Activated T-cell treated with anti-CD3 and anti-CD28 coated beads, Interleukin-2, amount 50 U/mL, for 4 hours (primary cell): ENCODE measurements at regions not wholly inside any gene's neighbourhood (a gene's known extent, or its start where the extent isn't known, plus 50 kb on each side); places are given as distances from the start of the nearest gene placed in this dataset.

Experiments
- ATAC-seq, 2 donors: fragments of 200-7000 bp; cut with Tn5 transposase; one replicate each; pipeline ENCODE4 v1.10.0; 2021
- DNase-seq: peaks from one replicate; pipeline ENCODE4 v3.0.0-alpha.2; 2020
- H3K27me3 Mint-ChIP-seq: one replicate; pipeline ENCODE4 v1.8.0; 2021; ENCODE audit warnings: low read depth, mixed read lengths
- H3K36me3 Mint-ChIP-seq: one replicate; pipeline ENCODE4 v1.8.0; 2022; ENCODE audit warnings: mixed read lengths; ENCODE audit not compliant: insufficient read depth
- H3K4me1 Mint-ChIP-seq: one replicate; pipeline ENCODE4 v1.8.0; 2021; ENCODE audit warnings: low read depth, mixed read lengths
- H3K4me3 Mint-ChIP-seq: one replicate; pipeline ENCODE4 v1.8.0; 2021; ENCODE audit warnings: mild to moderate bottlenecking, moderate library complexity, mixed read lengths
- H3K9me3 Mint-ChIP-seq: one replicate; pipeline ENCODE4 v1.8.0; 2021; ENCODE audit warnings: mixed read lengths

- no peaks in the 10 kb centered on the region for H3K36me3 Mint-ChIP-seq
- no peaks in the 10 kb centered on the region for H3K27me3 Mint-ChIP-seq
- H3K9me3 Mint-ChIP-seq = no peaks in the 10 kb centered on the region
- H3K4me1 Mint-ChIP-seq = no peaks in the 10 kb centered on the region
- H3K4me3 Mint-ChIP-seq = no peak overlapping the region
- no peak for DNase-seq
- ATAC-seq = no peak
Observed at GRCh38 chr1:81437213-81437612, 363.5 kb upstream of the ADGRL2 start.

DNA sequence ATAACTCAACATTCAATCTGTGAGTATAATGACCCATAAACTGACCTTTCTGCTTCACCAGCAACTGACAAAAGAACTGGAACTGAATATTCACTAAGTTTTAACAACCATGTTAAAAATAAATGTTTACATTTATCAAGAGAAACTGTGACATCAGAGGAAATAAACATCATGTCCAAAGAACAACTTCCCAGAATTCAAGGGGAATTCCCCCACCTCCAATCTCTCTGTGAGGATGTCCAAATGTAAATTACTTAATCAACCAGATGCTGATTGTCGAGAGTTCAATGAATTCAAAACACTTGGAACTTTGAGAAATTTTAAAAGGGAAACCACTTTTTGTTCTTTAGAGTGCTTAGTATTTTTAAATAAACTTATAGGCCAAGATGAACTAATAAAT is 365.6 kb upstream of the ADGRL2 start:
- no peak for DNase-seq
- H3K4me1 Mint-ChIP-seq = no peaks in the 10 kb centered on the region
- no peaks in the 10 kb centered on the region for H3K9me3 Mint-ChIP-seq
- no peak for ATAC-seq
- no peaks in the 10 kb centered on the region for H3K36me3 Mint-ChIP-seq
- no peak overlapping the region for H3K4me3 Mint-ChIP-seq
- H3K27me3 Mint-ChIP-seq = no peaks in the 10 kb centered on the region

DNA sequence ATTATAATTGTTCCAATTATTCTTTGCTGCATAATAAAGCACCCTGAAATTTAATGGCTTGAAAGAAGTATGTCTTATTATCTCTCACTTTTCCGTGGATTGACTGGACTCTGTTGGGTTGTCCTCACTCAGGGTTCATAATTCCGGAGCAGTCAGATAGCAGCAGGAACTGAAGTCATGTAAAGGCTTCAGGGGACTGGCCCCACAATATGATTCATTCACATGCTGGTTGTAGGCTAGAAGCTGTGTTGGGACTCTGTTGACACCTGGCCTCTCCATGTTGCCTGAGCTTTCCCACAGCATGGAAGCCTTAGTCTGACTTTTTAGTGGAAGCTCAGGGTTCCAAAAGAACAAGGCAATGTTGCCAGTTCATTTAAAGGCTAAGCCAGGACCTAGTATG is 367.1 kb upstream of the ADGRL2 start:
- Mint-ChIP-seq H3K4me3 (no peak overlapping the region), H3K4me1 (no peaks in the 10 kb centered on the region), H3K27me3 (no peaks in the 10 kb centered on the region), H3K9me3 (no peaks in the 10 kb centered on the region), H3K36me3 (no peaks in the 10 kb centered on the region)
- DNase-seq = no peak
- ATAC-seq = no peak

GRCh38 chr1:81432654-81433109 is 368.1 kb upstream of the ADGRL2 start:
- Mint-ChIP-seq H3K36me3 (no peaks in the 10 kb centered on the region), H3K9me3 (no peaks in the 10 kb centered on the region), H3K27me3 (no peaks in the 10 kb centered on the region), H3K4me3 (no peak overlapping the region), H3K4me1 (no peaks in the 10 kb centered on the region)
- ATAC-seq = no peak
- DNase-seq = no peak

DNA sequence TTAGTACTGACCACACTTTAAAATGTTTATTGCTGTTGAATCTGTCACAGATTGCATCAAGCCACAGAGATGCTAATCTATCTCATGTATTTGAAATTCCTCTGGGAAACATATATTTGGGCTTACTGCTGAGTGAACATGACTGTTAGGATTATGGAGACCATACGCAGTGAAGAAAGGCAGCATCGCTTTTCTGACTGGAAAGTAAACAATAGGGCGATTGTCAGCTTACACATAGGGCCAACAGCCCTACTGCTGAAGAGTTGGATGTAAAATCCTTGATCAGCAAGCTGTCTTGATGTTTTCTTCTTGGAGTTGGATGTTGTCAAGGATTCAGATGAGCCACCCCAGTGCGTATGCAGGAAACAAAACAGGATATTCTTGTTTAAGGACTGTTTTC is 368.7 kb upstream of the ADGRL2 start:
- Mint-ChIP-seq H3K27me3 (no peaks in the 10 kb centered on the region), H3K9me3 (peaks cover 2% of the 10 kb centered on the region), H3K36me3 (no peaks in the 10 kb centered on the region), H3K4me1 (no peaks in the 10 kb centered on the region), H3K4me3 (no peak overlapping the region)
- DNase-seq (no peak), ATAC-seq (no peak)

DNA sequence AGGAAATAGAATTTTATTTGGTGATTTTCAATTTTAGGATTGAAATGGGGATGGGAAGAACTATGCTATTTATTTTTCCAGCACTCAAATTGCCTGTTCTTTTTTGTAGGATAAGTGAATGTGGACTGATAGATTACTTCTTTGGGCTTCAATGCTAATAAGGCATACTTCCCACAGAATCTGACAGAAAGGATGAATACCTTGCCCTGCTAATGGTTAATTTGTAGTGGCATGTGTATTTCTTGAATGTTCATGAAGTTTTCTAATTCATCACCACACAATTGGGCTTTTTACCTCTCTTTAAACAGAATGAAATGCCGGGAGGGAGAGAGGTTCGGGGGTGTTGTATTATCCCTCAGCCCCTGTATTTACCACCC is 369.1 kb upstream of the ADGRL2 start:
- H3K4me1 Mint-ChIP-seq = no peaks in the 10 kb centered on the region
- H3K4me3 Mint-ChIP-seq = no peak overlapping the region
- H3K9me3 Mint-ChIP-seq = peaks cover 7% of the 10 kb centered on the region
- H3K36me3 Mint-ChIP-seq = no peaks in the 10 kb centered on the region
- H3K27me3 Mint-ChIP-seq = no peaks in the 10 kb centered on the region
- no peak for DNase-seq
- no peak for ATAC-seq

DNA sequence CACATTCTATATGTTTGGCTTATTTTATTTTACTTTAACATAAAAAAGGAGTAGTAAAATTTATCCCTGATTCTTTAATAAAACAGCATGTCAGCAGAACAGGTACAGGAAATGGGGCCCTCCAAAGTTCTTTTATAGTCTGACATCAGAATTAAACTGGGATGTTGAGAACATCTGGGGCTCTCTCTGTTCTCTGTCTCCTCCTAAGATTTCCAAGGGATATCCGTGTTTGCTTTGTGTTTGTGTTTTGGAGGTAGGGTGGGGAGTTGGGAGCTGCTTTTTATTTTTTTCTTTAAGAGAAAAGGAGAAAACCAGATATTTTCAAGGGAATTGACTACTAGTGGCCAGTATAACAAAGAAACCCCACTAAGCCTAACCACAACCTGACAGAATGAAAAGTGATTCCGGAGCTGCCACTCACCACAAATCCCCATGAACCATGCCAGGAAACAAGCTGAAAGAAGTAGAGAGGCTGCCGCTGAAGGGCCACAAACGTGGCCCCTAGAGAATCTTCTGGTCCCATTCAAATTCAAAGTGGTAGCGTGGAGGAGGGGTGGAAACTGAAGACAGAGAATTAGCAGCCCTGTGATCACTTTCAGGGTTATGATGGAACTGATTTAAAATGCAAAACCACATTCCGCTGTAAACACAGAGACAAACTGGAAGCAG is 369.6 kb upstream of the ADGRL2 start:
- H3K4me3 Mint-ChIP-seq = no peak overlapping the region
- H3K4me1 Mint-ChIP-seq = no peaks in the 10 kb centered on the region
- no peaks in the 10 kb centered on the region for H3K27me3 Mint-ChIP-seq
- DNase-seq (no peak), ATAC-seq (no peak)
- peaks cover 8% of the 10 kb centered on the region for H3K9me3 Mint-ChIP-seq
- H3K36me3 Mint-ChIP-seq = no peaks in the 10 kb centered on the region

DNA sequence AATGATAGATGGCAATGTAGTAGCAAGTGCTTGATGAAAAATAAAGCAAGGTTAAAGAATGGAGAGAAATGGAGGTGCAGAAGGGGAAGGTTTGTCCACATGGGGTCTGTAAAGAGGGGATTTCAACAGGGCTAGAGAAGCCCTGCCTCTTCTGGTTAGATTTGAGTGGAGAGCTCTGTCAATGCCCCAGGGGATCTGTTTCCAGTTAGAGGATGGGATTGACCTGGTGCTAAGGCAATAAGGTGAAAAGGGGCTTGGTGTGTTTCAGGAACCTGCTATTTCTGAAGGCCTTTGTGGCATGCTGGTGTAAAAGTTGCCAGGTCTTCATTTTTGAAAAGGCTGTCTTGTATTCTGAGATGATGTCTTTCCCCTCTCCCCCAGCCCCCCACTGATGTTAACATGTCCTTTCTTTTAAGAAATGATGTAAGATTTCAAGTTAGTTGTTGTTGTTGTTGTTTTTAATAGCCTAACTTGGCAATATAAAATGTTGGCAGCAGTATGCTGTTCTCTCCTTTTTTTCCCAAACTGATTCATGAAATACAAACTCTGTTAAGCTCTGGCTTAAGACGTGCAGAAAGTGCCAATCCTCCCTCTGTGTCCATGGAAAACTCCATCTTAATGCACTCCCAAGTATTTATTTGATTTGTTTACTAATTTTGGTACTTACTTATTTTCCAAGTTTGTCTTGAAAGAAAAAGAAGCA is 370.3 kb upstream of the ADGRL2 start:
- DNase-seq = no peak
- Mint-ChIP-seq H3K4me1 (no peaks in the 10 kb centered on the region), H3K27me3 (no peaks in the 10 kb centered on the region), H3K9me3 (peaks cover 8% of the 10 kb centered on the region), H3K36me3 (no peaks in the 10 kb centered on the region), H3K4me3 (no peak overlapping the region)
- ATAC-seq = no peak

DNA sequence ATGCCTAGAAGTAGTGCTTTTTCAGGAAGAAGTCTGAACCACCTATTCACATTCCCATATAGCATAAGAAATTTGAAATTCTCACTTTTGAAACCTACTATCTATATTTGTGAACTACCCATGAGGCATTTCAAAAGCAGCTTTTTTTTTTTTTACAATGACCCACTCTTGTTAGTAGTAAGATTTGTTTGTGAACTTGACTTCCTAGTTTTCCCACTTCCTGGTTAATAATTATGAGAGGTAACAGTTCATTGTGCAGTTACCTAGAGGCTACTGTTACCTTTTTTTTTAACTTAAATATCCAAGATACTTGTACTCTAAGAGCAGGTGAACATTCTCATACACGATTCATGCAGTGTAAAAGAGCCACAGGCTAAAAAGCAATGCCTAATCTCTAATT is 371.7 kb upstream of the ADGRL2 start:
- Mint-ChIP-seq H3K4me3 (no peak overlapping the region), H3K4me1 (no peaks in the 10 kb centered on the region), H3K36me3 (no peaks in the 10 kb centered on the region), H3K9me3 (peaks cover 8% of the 10 kb centered on the region), H3K27me3 (no peaks in the 10 kb centered on the region)
- ATAC-seq (no peak), DNase-seq (no peak)

DNA sequence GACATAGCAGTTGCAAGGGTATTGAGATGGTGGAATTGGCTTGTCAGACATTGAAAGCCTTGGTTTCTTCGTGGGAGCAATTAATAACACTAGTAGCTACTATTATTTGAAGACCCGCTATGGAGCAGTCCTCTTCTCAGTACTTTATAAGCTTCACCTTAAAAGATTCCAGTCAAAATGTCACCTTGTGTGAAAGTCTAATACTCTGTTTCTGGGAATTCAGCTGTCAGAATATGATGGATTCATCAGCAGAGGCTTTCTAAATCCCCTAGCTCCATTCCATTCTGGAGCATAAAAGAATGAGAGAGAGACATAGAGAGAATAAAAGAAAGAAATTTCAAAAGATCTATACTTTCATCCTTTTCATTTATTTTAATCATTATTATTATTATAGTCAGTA is 375.9 kb upstream of the ADGRL2 start:
- H3K36me3 Mint-ChIP-seq = no peaks in the 10 kb centered on the region
- ATAC-seq = no peak
- H3K4me1 Mint-ChIP-seq = no peaks in the 10 kb centered on the region
- no peak overlapping the region for H3K4me3 Mint-ChIP-seq
- H3K27me3 Mint-ChIP-seq = no peaks in the 10 kb centered on the region
- H3K9me3 Mint-ChIP-seq = peaks cover 8% of the 10 kb centered on the region
- DNase-seq = no peak

- ATAC-seq = no peak
Observed at GRCh38 chr1:81424061-81424460, 376.7 kb upstream of the ADGRL2 start.

GRCh38 chr1:81420760-81421159 is 380.0 kb upstream of the ADGRL2 start:
- H3K27me3 Mint-ChIP-seq = no peaks in the 10 kb centered on the region
- no peaks in the 10 kb centered on the region for H3K4me1 Mint-ChIP-seq
- H3K4me3 Mint-ChIP-seq = no peak overlapping the region
- no peak for ATAC-seq
- no peaks in the 10 kb centered on the region for H3K36me3 Mint-ChIP-seq
- H3K9me3 Mint-ChIP-seq = no peaks in the 10 kb centered on the region
- DNase-seq = no peak

More at GRCh38 chr1:81424061-81424460, 376.7 kb upstream of the ADGRL2 start:
- no peaks in the 10 kb centered on the region for H3K27me3 Mint-ChIP-seq
- H3K4me3 Mint-ChIP-seq = no peak overlapping the region
- H3K4me1 Mint-ChIP-seq = no peaks in the 10 kb centered on the region
- H3K9me3 Mint-ChIP-seq = peaks cover 8% of the 10 kb centered on the region
- DNase-seq = no peak
- no peaks in the 10 kb centered on the region for H3K36me3 Mint-ChIP-seq

DNA sequence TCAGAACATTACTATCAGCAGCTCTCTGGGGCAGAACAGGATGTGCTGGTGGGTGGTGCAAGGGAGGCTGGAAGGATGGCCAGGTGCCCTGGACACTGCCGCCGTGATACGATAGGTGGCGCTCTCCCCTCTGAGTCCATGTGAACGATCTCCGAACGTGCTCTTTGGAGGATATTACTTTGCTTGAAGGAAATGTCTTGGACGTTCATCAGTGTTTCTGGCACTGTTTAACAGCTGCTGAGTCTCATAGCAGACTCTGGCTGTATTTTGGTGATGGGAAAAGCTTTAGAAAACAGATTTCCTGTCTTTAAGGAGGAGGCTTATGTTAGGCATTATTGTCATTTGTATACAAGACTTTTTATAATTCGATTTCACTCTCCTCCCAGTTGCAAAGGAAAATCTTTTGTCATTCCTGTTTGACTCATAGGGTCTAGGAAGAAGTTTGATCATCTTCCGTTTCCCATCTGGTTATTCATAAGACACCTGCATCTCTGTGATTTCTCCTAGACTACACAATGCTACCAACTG is 386.2 kb upstream of the ADGRL2 start:
- ATAC-seq (no peak), DNase-seq (no peak)
- no peaks in the 10 kb centered on the region for H3K27me3 Mint-ChIP-seq
- no peaks in the 10 kb centered on the region for H3K4me1 Mint-ChIP-seq
- H3K36me3 Mint-ChIP-seq = no peaks in the 10 kb centered on the region
- H3K4me3 Mint-ChIP-seq = no peak overlapping the region
- peaks cover 3% of the 10 kb centered on the region for H3K9me3 Mint-ChIP-seq

- DNase-seq (no peak), ATAC-seq (no peak)
- Mint-ChIP-seq H3K4me1 (no peaks in the 10 kb centered on the region), H3K9me3 (peaks cover 3% of the 10 kb centered on the region), H3K4me3 (no peak overlapping the region), H3K36me3 (no peaks in the 10 kb centered on the region), H3K27me3 (no peaks in the 10 kb centered on the region)
Observed at GRCh38 chr1:81412954-81413353, 387.8 kb upstream of the ADGRL2 start.

GRCh38 chr1:81410941-81411340 is 389.8 kb upstream of the ADGRL2 start:
- Mint-ChIP-seq H3K4me3 (no peak overlapping the region), H3K27me3 (no peaks in the 10 kb centered on the region), H3K36me3 (no peaks in the 10 kb centered on the region), H3K9me3 (peaks cover 6% of the 10 kb centered on the region), H3K4me1 (no peaks in the 10 kb centered on the region)
- DNase-seq = no peak
- ATAC-seq = no peak
